HPDE6-E6E7 (cell line): ENCODE measurements at regions not wholly inside any gene's neighbourhood (a gene's known extent, or its start where the extent isn't known, plus 50 kb on each side); places are given as distances from the start of the nearest gene placed in this dataset.

Source experiments
- DNase-seq: peaks from one replicate; pipeline ENCODE4 v3.0.0; 2011; ENCODE audit warnings: missing footprints; ENCODE audit errors: extremely low spot score

DNA sequence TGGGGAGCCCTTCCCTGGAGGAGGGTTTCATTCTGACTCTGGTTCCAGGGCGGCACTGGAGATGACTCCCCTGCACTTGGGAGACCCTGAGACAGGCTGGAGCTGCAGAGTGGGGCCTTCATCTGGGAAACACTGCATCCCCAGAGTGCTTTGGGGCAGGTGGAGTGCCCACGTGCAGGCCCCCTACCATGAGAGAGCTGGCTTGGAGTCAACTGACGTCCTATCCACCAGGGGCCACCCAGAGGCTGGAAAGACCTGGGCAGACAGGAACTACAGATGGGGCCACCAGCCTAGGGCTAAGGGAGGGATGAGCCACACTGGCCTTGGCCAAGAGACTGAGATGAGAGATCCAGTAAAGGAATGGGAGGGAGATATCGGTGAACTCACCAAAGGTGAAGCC lies 153.8 kb downstream of the ASB1 start:
- no peak for DNase-seq

DNA sequence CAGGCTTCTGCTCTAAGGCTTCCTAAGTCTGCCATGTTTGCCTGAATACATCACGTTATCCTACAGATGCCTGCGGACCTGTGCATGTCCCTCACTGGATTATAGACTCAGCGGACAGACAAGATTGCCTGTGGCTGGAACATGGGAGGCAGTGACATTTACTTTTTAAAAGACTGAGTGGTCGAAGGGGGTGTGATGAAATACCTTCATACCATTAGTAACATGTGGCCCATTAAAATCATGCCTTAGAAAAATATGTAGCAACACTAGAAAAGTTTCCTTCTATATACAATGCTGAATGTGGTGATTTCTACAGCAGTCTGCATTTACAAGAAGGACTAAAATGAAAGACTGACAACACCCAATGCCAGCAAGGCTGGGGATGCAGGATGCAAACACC lies 154.4 kb downstream of the ASB1 start:
- no peak for DNase-seq

DNA sequence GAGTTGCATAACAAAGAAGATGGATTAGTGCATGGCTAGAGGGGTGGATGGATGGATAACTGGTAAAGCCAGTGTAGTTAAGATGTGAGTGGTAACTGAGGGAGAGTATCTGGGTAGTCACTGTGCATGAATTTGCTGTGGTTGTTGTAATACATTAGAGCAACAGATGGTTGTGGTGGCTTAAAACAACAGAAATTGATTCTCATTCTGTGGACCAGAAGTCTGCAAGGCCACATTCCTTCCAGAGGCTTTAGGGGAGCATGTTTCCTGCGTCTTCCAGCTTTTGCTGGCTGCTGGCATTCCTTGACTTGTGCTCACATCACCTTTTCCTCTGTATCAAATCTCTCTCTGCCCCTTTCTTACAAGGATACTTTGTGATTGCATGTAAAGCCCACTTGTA lies 155.4 kb downstream of the ASB1 start:
- DNase-seq, result no peak

DNA sequence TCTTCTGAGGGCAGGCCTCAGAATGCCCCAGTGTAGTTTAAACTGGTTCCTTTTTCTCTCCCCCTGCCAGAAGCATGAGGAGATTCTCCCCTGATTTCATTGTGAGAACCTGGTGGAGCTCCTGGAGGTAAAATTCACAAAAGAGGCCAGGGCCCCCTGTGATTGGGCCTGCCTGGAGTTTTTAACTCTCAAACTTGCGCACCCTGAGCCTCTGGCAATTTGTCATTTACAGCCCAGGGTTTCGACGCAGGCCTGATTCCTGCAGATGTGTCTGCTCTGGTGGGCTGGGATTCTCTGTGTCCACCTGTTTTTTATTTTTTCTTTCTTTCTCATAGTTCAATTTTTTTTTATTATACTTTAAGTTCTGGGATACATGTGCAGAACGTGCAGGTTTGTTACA lies 157.9 kb downstream of the ASB1 start:
- DNase-seq, result no peak

DNA sequence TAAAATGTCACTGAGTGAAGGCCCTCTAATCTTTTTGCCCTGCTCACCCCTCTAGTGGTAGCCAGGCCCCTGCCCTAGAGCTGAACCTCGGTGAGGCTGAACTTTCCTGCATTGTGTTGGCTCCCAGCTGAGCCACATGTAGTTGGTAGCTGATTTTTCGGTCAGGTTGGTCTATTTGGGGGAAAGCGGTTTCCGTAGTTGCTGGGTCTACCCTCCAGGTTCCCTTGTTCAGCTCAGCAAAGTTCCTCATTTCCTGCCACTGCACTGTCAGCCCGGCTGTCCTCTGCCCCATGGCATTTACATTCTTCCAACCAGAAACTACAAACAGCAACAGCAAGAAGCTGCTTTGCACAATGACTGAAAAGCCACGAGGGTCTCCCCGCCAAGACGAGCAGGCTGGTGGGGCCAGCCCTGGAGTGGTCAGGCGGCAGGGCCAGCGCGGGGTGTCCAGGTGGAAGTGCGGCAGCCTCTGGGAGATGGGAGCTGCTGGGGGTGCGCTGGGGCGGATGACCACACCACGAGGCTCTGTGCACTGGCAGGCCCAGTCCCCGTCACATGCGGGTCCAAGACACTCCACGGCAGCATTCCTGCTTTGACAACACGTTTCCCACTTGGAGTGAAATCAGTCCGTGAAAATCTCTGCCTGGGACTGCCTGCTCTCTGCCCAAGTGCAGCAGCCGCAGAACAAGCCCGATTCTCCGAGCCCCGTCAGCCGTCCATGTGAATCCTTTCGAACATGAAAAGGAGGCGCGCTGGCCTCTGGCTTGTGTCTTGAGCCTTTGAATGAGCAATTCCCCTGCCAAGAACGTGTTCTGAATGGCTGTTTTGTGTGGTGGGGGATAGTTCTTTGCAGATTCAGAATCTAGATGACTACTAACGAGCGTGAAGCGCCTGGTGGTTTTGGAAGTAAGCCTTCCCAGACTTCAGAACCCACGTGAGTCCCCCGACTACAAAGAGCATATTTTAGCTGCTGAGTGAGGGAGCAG lies 159.4 kb downstream of the ASB1 start:
- DNase-seq, result no peak

DNA sequence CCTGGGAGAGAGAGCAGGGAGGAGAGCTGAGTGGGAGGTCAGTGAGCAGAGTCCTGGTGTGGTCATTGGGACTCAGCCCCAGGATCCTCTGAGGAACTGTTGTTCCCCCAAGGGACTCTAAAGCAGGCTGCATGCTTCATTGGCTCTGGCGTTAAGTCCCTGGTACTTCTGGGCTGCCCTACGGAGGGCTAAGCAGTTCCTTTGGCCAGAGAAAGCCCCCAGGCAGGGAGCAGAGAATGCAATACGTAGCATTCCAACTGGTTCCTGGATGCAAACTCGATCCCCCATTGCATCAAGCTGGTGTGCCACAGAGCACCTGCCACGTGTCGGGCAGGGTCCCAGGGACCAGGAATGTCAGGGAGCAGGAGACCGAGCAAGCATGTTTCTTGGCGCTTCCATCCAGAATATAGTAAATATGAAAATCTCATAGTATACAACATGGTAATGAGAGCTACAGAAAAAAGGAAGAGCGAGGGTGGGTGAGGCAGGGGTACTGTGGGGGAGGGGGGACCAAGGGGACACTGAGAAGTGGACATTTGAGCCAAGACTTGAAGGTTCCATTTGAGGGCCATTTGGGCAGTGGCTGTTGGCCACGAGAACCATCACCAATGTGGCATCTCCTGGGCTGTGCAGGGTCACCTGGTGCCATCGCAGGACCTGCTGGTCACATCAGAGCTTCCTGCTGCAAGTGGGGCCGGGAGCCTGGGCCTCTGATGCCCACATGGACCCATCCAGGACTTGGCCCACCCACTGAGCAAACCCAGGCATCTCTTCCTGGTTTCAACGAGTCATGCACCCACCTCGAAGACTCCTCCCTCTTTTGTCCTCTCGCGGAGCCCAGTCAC lies 160.4 kb downstream of the ASB1 start:
- no peak for DNase-seq

DNA sequence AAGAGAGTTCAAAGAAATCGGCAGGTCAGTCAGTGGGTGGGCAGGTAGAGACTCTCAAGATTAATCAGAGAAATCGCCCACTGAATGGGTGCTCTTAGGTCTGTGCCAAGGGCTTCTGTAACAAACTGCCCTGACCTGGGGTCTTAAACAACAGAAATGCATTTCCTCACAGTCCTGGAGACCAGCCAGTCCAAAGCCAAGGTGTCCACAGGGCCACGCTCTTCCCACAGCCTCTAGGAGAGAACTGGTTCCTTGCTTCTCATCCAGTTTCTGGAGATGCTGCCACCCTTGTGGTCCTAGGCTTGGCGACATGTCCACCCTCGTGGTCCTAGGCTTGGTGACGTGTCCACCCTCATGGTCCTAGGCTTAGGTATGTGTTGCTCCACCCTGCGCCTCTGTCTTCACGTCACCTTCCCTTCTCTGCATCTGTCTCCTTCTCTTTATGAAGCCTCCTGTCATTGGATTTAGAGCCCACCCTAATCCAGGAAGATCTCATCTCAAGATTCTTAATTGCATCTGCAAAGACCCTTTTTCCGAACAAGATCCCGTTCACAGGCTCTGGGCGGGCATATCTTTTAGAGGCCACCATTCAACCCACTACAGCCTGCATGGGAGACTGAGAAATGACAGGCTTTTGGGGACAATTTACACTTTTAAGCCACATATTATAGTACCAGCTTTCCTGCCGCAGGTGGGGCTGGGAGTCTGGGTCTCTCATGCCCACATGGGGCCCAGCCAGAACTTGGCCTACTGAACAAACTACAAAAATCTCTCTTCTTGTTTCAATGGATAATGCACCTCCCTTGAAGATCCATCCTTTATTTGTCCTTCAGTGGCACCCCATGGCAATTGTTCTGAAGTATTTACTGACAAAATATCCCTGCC lies 161.3 kb downstream of the ASB1 start:
- no peak for DNase-seq

DNA sequence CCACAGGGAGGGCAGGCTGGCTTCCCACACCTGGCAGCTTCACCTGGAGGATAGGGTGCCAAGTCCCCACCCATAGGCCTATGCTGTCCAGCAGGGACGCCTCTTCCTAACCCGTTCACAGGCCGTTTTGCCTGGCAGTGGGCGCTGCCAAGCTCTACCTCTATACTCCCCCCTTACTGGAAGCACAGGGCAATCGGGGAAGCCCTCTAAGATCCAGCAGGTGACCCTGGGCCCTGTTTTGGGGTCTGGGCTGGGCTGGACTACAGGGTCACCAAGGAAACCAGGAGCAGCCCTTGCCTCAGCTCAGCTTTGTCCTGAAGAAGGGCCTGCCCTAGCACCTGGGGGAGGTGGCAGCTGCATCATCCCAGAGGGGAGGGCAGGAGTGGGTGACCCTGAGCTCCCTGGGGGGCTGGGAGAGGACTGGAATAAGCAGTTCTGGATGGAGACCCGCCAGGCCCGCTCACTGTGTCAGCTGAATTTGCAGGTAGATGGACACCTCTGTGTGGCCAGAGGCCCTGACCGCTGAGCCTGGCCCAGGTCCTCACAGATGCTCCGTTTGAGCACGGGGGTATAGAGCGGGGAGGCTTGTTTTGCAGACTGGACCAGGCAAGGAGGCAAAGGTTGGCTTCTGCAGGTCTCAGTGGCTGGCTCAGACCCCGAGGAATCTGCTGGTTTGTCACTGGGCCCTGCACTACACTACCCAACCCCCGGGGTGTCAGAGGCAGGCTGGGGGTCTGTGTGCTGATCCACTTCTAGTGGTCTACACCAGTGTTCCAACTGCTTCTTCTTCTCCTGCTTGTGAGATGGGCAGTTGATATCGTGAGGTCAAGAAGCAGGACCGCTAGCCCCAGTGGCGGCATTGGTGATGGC lies 163.1 kb downstream of the ASB1 start:
- DNase-seq, result no peak

DNA sequence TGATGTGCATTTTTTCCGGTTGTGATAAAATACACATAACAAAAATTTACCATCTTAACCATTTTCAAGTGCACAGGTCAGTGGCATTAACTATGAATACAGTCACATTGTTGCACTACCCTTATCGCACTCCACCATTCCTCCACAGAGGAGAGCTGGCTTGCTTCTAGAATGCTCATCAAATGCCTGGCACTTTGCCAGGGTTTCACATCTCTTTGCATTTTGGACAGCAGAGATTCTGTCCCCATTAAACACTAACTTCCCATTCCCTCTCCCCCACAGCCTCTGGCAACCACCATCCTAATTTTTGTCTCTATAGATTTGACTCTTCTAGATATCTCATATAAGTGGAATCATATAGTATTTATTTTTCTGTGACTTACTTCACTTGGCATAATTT lies 165.0 kb downstream of the ASB1 start:
- no peak for DNase-seq

DNA sequence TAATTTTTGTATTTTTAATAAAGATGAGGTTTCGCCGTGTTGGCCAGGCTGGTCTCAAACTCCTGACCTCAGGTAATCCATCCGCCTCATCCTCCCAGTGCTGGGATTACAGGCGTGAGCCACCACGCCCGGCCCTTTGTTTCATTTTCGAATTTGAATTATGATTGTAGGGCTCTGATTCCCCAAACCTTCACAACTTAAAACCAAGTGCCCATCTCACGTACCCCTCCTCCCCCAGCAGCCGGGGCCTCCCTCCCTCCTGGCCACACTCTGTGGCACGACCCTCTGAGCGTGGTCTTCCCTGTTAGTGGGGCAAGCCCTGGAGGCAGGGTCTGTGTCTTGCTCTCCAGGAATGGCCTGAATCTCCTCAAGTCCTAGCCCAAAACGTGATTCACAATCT lies 166.5 kb downstream of the ASB1 start:
- DNase-seq, result no peak

DNA sequence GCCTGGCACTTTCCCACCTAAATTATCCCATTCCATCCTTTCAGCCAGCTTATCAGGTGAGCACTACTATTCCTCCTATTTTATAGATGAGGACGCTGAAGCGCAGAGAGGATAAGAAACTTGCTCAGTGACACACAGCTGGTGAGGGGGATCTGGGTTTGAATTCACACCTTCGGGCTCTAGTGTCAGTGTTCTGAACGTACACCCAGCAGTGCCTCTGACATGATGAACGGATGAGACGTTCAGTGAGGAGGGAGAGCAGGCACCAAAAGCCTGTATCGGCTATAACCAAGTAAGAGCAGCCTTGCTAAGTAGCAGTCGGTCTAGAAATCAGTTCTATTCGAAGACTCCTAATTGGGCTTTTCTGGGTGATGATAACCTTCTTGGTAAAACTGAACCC lies 167.0 kb downstream of the ASB1 start:
- no peak for DNase-seq

DNA sequence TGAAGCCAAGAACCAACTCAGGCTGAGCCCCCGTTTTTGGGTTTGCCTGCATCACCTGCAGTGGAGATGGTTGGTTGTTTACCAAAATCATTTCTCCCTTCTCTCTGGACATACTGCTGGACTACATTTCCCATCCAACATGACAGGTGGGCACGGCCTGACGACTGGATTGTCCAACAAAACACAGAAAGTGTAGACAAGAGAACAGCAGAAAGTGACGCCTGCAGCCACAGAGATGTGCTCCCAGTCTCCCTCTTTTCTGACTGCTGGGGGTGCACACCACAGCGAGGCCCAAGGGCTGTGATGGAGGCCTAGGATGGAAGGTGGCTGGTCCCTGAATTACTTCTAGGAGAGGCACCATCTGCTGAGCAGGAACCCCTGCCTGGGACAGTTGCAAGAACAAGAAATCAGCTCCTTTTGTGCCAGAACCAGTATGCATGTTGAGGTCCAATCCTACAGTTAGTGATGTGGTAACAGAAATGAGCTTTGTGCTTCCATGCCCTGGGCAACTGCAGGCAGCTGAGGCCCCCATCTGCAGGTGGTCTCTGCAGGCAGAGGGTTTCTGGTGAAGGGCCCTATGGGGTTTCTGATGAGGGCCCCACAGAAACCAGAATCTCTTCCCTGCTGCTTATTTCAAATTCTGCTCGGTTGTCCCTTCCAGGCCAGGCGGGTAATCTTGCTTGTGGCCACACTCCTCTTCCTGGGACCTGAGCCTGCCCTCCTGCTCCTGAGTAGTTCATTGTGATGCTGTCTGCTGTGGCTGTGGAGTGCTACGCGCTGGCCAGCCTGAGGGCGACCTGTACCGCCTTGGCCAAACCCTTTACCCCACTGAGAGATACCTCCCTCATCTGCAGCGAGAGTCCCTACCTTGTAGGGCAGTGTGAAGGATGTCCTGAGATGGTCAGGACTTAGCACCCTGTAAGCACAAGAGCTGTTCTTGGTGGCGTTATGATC lies 168.3 kb downstream of the ASB1 start:
- DNase-seq, result no peak

DNA sequence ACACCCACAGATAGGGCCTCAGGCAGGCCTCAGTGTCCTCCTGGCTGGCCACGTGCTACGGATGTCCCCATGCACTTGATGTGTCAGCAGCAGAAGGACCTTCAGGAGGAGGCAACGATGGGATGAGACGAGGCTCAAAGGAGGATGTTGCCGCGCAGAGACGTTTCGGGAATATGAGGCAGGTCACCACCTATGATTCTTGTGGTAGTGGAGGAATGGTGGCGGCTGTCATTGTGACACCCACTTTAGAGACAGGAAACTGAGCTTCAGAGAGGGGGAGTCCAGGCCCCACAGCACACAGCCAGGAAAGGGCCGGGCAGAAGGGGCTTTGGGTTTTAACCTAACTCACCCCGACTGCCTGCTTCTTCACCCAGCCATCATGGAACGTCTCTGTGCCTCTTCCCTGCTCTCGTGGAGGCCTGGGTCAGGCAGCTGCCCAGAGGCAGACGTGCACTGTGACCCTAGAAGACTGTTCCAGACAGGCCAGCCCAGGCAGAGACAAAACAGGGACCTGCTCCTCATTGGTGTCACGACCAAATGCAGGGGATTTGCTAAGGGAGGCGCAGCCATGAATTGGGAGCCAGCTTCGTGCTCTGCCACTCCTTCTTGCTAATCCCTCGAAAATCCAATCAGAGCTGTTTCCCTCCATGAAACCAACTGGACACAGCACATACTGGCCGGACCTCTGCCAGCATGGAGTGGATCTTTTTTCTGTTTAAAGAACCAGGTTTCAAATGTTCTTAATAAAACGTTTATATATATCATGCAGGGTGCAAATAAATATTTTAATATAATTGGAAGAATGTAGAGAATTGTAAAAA lies 169.2 kb downstream of the ASB1 start:
- no peak for DNase-seq

DNA sequence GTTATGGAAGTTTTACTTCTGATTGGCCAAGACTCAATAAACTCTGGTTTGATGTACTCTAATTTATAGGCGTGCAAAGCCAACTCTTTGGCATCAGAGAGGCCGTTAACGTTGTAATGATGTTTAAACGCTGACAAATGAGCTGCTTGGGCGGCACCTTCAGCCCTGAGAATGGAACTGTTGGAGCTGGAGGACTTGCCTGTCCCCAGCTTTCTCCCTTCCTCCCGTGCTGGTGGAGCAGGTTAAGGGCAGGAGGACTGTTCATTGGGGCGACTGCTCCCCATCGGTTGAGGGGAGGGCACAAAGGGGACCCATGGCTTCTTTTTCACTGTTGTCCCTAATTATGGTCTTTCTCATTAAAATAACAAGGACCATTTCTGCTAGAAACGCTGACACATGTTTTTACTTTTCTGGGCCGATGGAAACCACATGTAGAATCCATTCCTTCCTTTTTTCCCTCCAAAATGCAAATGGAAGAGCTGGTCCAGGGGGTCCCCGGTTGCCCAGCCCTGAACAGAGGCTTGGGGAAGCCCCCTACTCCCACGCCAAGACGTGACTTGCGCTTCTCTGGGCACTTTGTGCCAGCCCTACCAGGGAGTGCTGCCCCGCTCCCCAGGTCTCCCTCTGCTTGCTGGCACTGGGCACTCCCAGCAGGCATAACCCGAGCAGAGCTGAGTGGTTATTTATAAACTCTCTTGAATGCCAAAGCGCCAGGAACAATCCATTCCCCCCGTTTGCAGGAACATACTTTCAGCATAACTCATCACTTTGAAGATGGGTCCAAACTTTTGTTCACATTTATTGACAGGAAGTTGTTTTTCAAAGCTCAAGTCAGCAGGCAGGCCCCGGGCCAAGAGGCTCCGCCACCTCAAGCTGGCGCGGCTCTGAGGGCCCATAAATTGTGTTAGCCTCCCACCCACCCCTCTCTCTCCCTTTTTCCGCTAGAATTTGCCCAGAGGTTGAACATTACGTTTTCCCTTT lies 170.1 kb downstream of the ASB1 start:
- DNase-seq, result peak; percentile 78

DNA sequence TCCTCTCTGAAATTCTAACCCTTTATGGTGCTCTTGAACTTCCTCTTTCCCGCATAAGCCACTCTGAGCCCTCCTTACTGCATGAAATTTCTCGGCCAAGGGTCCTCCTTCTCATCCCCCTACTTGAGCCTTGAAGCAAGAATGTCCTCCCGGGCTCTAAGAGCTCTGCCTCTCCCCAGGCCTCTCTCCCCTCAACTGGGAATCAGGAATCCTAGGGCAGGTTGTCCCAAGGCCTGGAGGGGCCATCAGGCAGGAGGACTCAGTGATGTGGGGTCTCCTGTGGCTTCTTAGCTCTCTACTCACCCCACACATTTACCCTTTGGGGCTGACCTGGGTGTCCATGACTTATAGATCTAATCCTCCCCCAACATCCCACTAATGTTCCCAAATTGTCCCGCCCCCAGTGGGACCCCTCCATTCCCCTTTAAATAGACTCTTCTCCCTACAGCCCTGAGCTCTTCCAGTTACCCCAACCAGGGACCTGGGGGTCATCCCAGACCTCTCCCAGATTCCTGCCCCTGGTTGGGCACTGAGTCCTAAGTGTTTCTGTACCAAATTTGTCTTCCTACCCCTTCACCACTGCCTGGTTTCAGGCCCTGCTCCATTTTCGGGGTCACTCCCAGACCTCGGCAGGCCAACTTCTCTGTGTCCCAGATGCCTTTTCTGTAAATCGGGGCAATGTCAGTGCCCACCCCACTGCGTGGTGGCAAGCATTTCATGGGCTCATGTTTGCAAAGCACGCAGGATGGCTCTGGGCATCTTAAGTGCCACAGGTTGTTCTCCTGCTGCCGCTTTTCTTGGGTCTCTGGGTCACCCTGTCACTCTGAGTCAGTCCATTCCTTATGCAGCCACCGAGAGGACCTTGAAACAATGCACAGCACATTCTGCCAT lies 171.2 kb downstream of the ASB1 start:
- DNase-seq, result no peak

DNA sequence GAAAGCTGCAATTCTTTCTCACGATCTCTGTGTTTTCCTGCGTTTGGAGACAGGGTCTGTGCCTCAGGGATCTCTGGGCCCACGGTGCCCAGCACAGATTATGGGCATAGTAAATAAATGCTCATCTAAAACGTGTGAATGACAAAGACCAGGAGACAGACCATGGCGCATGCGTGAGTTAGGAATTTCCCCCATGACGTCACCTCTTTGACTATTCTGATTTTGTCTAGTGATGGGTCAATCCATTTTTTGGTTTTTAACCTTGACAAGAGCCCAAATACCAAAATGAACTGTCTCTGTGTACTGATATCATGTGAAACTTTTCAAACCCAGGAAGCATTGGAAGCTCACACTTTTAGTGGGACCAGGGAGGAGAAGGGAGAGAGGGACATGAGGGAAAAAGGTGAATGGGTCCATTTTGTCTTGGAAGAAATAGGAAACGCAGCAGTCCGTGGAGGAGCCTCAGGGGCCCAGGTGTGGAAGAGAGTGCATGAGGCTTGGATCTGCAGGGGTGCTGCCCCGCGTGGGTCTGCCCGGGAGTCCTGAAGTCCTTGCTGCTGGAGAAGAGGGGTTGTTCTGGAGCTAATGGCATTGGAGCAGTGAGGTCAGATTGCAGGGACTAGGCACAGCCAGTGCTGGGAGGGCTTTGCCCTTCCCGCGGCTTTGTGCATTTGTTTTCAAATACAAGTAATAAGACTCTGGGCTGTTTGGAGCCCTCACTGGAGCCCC lies 172.2 kb downstream of the ASB1 start:
- no peak for DNase-seq
